SK-N-SH treated with all-trans-retinoic acid at 6 μM for 48 hours (cell line): ENCODE measurements at regions not wholly inside any gene's neighbourhood (a gene's known extent, or its start where the extent isn't known, plus 50 kb on each side); places are given as distances from the start of the nearest gene placed in this dataset.

Experiments used
- ATAC-seq: fragments of 200-7000 bp; cut with Tn5 transposase; 3 replicates; pipeline ENCODE4 v1.9.1; 2020; ENCODE audit warnings: mild to moderate bottlenecking, moderate library complexity
- ARNTL ChIP-seq: fragments of 450-650 bp; formaldehyde crosslinking; IDR thresholded peaks from 2 replicates; pipeline ENCODE4 v1.5.0; 2020; ENCODE audit warnings: low read depth, mild to moderate bottlenecking, moderate library complexity, borderline replicate concordance
- BACH2 ChIP-seq: fragments of 250-450 bp; sonication (Bioruptor Pico); IDR thresholded peaks from 2 replicates; pipeline ENCODE4 v1.9.0; 2021; ENCODE audit warnings: mild to moderate bottlenecking, borderline replicate concordance
- CREB5 ChIP-seq: fragments of 250-450 bp; sonication (Bioruptor Pico); IDR thresholded peaks from 2 replicates; pipeline ENCODE4 v1.5.1; 2020; ENCODE audit warnings: low read depth, mild to moderate bottlenecking, moderate library complexity
- CSDC2 ChIP-seq: fragments of 250-450 bp; sonication (Bioruptor Pico); IDR thresholded peaks from 2 replicates; pipeline ENCODE4 v1.5.0; 2020; ENCODE audit warnings: mild to moderate bottlenecking, moderate library complexity
- CSRNP3 ChIP-seq: fragments of 250-450 bp; sonication (Bioruptor Pico); IDR thresholded peaks from 2 replicates; pipeline ENCODE4 v1.5.1; 2021; ENCODE audit warnings: mild to moderate bottlenecking, moderate library complexity
- ESRRG ChIP-seq: fragments of 250-450 bp; sonication (Bioruptor Pico); IDR thresholded peaks from 2 replicates; pipeline ENCODE4 v1.6.1; 2021; ENCODE audit warnings: mild to moderate bottlenecking
- GLIS3 ChIP-seq: fragments of 250-450 bp; sonication (Bioruptor Pico); IDR thresholded peaks from 2 replicates; pipeline ENCODE4 v1.5.0; 2020; ENCODE audit warnings: mild to moderate bottlenecking, moderate library complexity
- OSR1 ChIP-seq: fragments of 250-450 bp; sonication (Bioruptor Pico); IDR thresholded peaks from 2 replicates; pipeline ENCODE4 v1.8.0; 2022; ENCODE audit warnings: moderate library complexity, mild to moderate bottlenecking, inconsistent platforms
- PATZ1 ChIP-seq: fragments of 250-450 bp; sonication (Bioruptor Pico); IDR thresholded peaks from 2 replicates; pipeline ENCODE4 v1.8.0; 2020; ENCODE audit warnings: mild to moderate bottlenecking, moderate library complexity, borderline replicate concordance
- POU6F1 ChIP-seq: fragments of 250-450 bp; sonication (Bioruptor Pico); IDR thresholded peaks from 2 replicates; pipeline ENCODE4 v1.8.0; 2021; ENCODE audit warnings: low read depth, mild to moderate bottlenecking, moderate library complexity, borderline replicate concordance
- PPARA ChIP-seq: fragments of 250-450 bp; sonication (Bioruptor Pico); IDR thresholded peaks from 2 replicates; pipeline ENCODE4 v1.5.0; 2020; ENCODE audit warnings: mild to moderate bottlenecking, borderline replicate concordance
- RARB ChIP-seq: fragments of 250-450 bp; sonication (Bioruptor Pico); IDR thresholded peaks from 2 replicates; pipeline ENCODE4 v1.8.0; 2021; ENCODE audit warnings: mild to moderate bottlenecking, moderate library complexity
- TOX ChIP-seq: fragments of 250-450 bp; sonication (Bioruptor Pico); IDR thresholded peaks from 2 replicates; pipeline ENCODE4 v1.8.0; 2021; ENCODE audit warnings: mild to moderate bottlenecking, moderate library complexity, borderline replicate concordance
- TSHZ2 ChIP-seq: fragments of 250-450 bp; sonication (Bioruptor Pico); IDR thresholded peaks from 2 replicates; pipeline ENCODE4 v1.5.0; 2020; ENCODE audit warnings: mild to moderate bottlenecking, moderate library complexity
- ZC3H10 ChIP-seq: fragments of 250-450 bp; sonication (Bioruptor Pico); IDR thresholded peaks from 2 replicates; pipeline ENCODE4 v1.5.1; 2021; ENCODE audit warnings: mild to moderate bottlenecking, moderate library complexity
- ZFP3 ChIP-seq: fragments of 250-450 bp; sonication (Bioruptor Pico); IDR thresholded peaks from 2 replicates; pipeline ENCODE4 v1.5.0; 2020; ENCODE audit warnings: mild to moderate bottlenecking, moderate library complexity
- ZFP30 ChIP-seq: fragments of 450-650 bp; formaldehyde crosslinking; IDR thresholded peaks from 2 replicates; pipeline ENCODE4 v1.5.0; 2022; ENCODE audit warnings: mild to moderate bottlenecking, moderate library complexity
- ZNF565 ChIP-seq: fragments of 450-650 bp; formaldehyde crosslinking; conservative IDR thresholded peaks from 2 replicates; pipeline ENCODE4 v1.5.0; 2020; ENCODE audit warnings: low read depth, mild to moderate bottlenecking, moderate library complexity
- ZNF70 ChIP-seq: fragments of 450-650 bp; formaldehyde crosslinking; IDR thresholded peaks from 2 replicates; pipeline ENCODE4 v1.5.0; 2020; ENCODE audit warnings: mild to moderate bottlenecking, moderate library complexity
- ZNF8 ChIP-seq: fragments of 450-650 bp; formaldehyde crosslinking; IDR thresholded peaks from 2 replicates; pipeline ENCODE4 v1.5.0; 2020; ENCODE audit warnings: mild to moderate bottlenecking, moderate library complexity

GRCh38 chr13:103948426-103948825 lies 882.2 kb upstream of the SLC10A2 start:
- ATAC-seq = no peak
- TF ChIP-seq BACH2 = no peak
- TF ChIP-seq ZC3H10 = no peak
- TF ChIP-seq ZFP30 = no peak
- TF ChIP-seq PPARA (CRISPR knock-in tag) = no peak
- no peak for TF ChIP-seq CREB5 (CRISPR knock-in tag)
- no peak for TF ChIP-seq PATZ1 (CRISPR knock-in tag)

- ATAC-seq = no peak
- TF ChIP-seq CREB5 (CRISPR knock-in tag) = no peak
- TF ChIP-seq CSRNP3 = no peak
- TF ChIP-seq TOX = no peak
- no peak for TF ChIP-seq ZNF8
- no peak for TF ChIP-seq ESRRG (CRISPR knock-in tag)
- TF ChIP-seq PATZ1 (CRISPR knock-in tag) = no peak
- TF ChIP-seq ZC3H10 = no peak
- no peak for TF ChIP-seq ZNF565 (CRISPR knock-in tag)
- TF ChIP-seq PPARA (CRISPR knock-in tag) = no peak
- no peak for TF ChIP-seq ZFP3
- no peak for TF ChIP-seq GLIS3
- TF ChIP-seq TSHZ2 = no peak
- no peak for TF ChIP-seq BACH2
- TF ChIP-seq POU6F1 = no peak
- TF ChIP-seq ARNTL = no peak
- no peak for TF ChIP-seq OSR1 (CRISPR knock-in tag)
- no peak for TF ChIP-seq RARB
- TF ChIP-seq ZNF70 = no peak
- TF ChIP-seq CSDC2 (CRISPR knock-in tag) = no peak
These were observed 879.6 kb upstream of the SLC10A2 start for GRCh38 chr13:103945836-103946235.
